Stimulated activated CD4-positive, alpha-beta T cell treated with anti-CD3 and anti-CD28 coated beads, Interleukin-12 subunit alpha, Interleukin-12 subunit beta, amount 100 ng/mL, for 48 hours (primary cell): ENCODE measurements at regions not wholly inside any gene's neighbourhood (a gene's known extent, or its start where the extent isn't known, plus 50 kb on each side); places are given as distances from the start of the nearest gene placed in this dataset.

Experiments used
- DNase-seq, 3 donors: peaks; one replicate each; pipeline ENCODE4 v3.0.0-alpha.2; 2020; ENCODE audit warnings: low read depth in 2 of 3, low spot score in 1 of 3

DNA sequence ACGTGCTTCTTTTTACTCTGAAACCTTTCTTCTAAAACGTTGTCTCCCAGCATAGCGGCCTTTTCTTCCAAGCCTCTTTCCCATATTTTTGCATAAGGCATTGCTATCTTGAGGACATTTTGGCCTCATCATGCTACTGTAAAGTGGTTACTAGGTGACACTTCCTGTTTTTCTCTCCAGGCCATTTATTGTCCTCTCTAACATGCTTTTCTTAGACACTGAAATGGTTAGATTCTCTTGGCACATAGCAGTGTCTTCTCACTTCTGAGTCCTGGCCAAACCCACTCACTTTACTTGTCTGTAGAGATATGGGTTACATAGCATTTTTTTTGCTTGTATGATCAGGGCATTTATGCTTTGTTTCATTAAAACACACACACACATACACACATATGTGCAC is 50.1 kb upstream of the KCNH7 start:
- no peak for DNase-seq
